PC-3 (cell line): ENCODE measurements at regions not wholly inside any gene's neighbourhood (a gene's known extent, or its start where the extent isn't known, plus 50 kb on each side); places are given as distances from the start of the nearest gene placed in this dataset.

Source experiments
- ATAC-seq: fragments of 200-7000 bp; cut with Tn5 transposase; 2 replicates; pipeline ENCODE4 v1.9.1; 2020; ENCODE audit warnings: mild to moderate bottlenecking, moderate library complexity
- BruUV-seq: library from RNA; stranded (reverse); fragments of 400-500 nt; replicated peaks from 2 replicates; lab custom pipeline; 2021; lab: Mats Ljungman, UMichigan
- CTCF ChIA-PET: fragments of 300-600 bp; sonication (Branson Sonifier 250); formaldehyde crosslinking; loops from one replicate; lab custom pipeline; 2022; ENCODE audit warnings: antibody characterized with exemption; lab: Charles Lee
- POLR2A ChIA-PET: fragments of 300-600 bp; sonication (Branson Sonifier 250); formaldehyde crosslinking; loops from one replicate; lab custom pipeline; 2022; ENCODE audit warnings: antibody characterized with exemption; ENCODE audit not compliant: unreplicated experiment; lab: Charles Lee
- DNase-seq: peaks from one replicate; pipeline ENCODE4 v3.0.0-alpha.2; 2015
- H2AFZ ChIP-seq: fragments of 300-600 bp; sonication (generic); 2 replicates; pipeline ENCODE4 v1.6.0; 2016; ENCODE audit warnings: antibody characterized with exemption, low read length
- H3F3A ChIP-seq: fragments of 300-600 bp; sonication (generic); one replicate; pipeline ENCODE4 v1.6.0; 2017; ENCODE audit warnings: antibody characterized with exemption, low read length, control low read depth, mild to moderate bottlenecking; ENCODE audit not compliant: unreplicated experiment
- H3K27ac ChIP-seq: fragments of 300-600 bp; sonication (generic); 2 replicates; pipeline ENCODE4 v1.5.1; 2016; ENCODE audit warnings: mild to moderate bottlenecking, low read length
- H3K27me3 ChIP-seq: fragments of 300-600 bp; sonication (generic); 2 replicates; pipeline ENCODE4 v1.6.1; 2016; ENCODE audit warnings: low read length, mixed read lengths
- H3K36me3 ChIP-seq: fragments of 300-600 bp; sonication (generic); 2 replicates; pipeline ENCODE4 v1.6.1; 2016; ENCODE audit warnings: low read depth, mixed run types, low read length, mixed read lengths
- H3K4me1 ChIP-seq: fragments of 300-600 bp; sonication (generic); 2 replicates; pipeline ENCODE4 v1.5.1; 2016; ENCODE audit warnings: low read length; ENCODE audit not compliant: insufficient read depth
- H3K4me2 ChIP-seq: fragments of 300-600 bp; sonication (generic); 2 replicates; pipeline ENCODE4 v1.6.0; 2016; ENCODE audit warnings: low read length
- H3K4me3 ChIP-seq: fragments of 300-600 bp; sonication (generic); 2 replicates; pipeline ENCODE4 v1.5.1; 2016; ENCODE audit warnings: mild to moderate bottlenecking, low read length, mixed read lengths
- H3K79me2 ChIP-seq: fragments of 300-600 bp; sonication (generic); 2 replicates; pipeline ENCODE4 v1.6.1; 2017; ENCODE audit warnings: low read length, mixed read lengths
- H3K9ac ChIP-seq: fragments of 300-600 bp; sonication (generic); 2 replicates; pipeline ENCODE4 v1.6.0; 2016; ENCODE audit warnings: mild to moderate bottlenecking, low read length
- H3K9me2 ChIP-seq: fragments of 300-600 bp; sonication (generic); replicated peaks from 2 replicates; pipeline ENCODE4 v1.6.1; 2016; ENCODE audit warnings: mixed run types, low read length, mixed read lengths
- H3K9me3 ChIP-seq: fragments of 300-600 bp; sonication (generic); 2 replicates; pipeline ENCODE4 v1.6.1; 2016; ENCODE audit warnings: low read length, mixed read lengths
- H4K20me1 ChIP-seq: fragments of 300-600 bp; sonication (generic); 2 replicates; pipeline ENCODE4 v1.6.1; 2016; ENCODE audit warnings: low read length, mixed read lengths
- CTCF ChIP-seq: fragments of 300-600 bp; sonication (generic); conservative IDR thresholded peaks from 2 replicates; pipeline ENCODE4 v1.5.1; 2017; ENCODE audit warnings: antibody characterized with exemption, low read depth, mild to moderate bottlenecking, low read length
- EZH2 ChIP-seq: fragments of 300-600 bp; sonication (generic); IDR thresholded peaks from one replicate; pipeline ENCODE4 v1.6.1; 2017; ENCODE audit warnings: antibody characterized with exemption, mild to moderate bottlenecking, low read length; ENCODE audit not compliant: unreplicated experiment
- EZH2phosphoT487 ChIP-seq: fragments of 300-600 bp; sonication (generic); IDR thresholded peaks from 2 replicates; pipeline ENCODE4 v1.6.1; 2018; ENCODE audit warnings: mild to moderate bottlenecking, antibody characterized with exemption, low read length, borderline replicate concordance
- intact Hi-C: fragments of 100-400 bp; cut with micrococcal nuclease; formaldehyde crosslinking; loops from 2 replicates; pipeline ENCODE4 v1.9.0; 2023

- H3K9me3 ChIP-seq: no peaks in the 10 kb centered on the region
- POLR2A ChIA-PET: no interaction called here
- H3K9me2 ChIP-seq: no peaks in the 10 kb centered on the region
- H3K4me1 ChIP-seq: peaks cover 25% of the 10 kb centered on the region
- peak; percentile 34 for DNase-seq
- no peak overlapping the region for H3K4me3 ChIP-seq
- TF ChIP-seq CTCF (no peak), EZH2phosphoT487 (no peak), EZH2 (no peak)
- H2AFZ ChIP-seq: no peak overlapping the region
- H4K20me1 ChIP-seq: no peaks in the 10 kb centered on the region
- CTCF ChIA-PET: interaction anchor here (1.1 kb wide), 1 partner anchor 515 kb away, joined by 3 read pairs; no protein-coding TSS in a partner anchor
- peaks cover 5% of the 10 kb centered on the region for H3F3A ChIP-seq
- H3K4me2 ChIP-seq: no peak overlapping the region
- H3K36me3 ChIP-seq: no peaks in the 10 kb centered on the region
- no peaks in the 10 kb centered on the region for H3K79me2 ChIP-seq
- ATAC-seq: no peak
- intact Hi-C loops: loop anchor here (2.0 kb wide), 1 partner anchor 201 kb away; no protein-coding TSS in a partner anchor
- no peak overlapping the region for H3K9ac ChIP-seq
- H3K27ac ChIP-seq: no peak overlapping the region
- no TSS peak for BruUV-seq
- H3K27me3 ChIP-seq: 0 out of 2 replicates have a peak, but pooled peaks cover 5% of the 10 kb centered on the region
Measured at GRCh38 chr12:105935981-105936380, 202.8 kb downstream of the NUAK1 start.

GRCh38 chr12:105936496-105936895, 202.3 kb downstream of the NUAK1 start:
- no peaks in the 10 kb centered on the region for H3K9me3 ChIP-seq
- POLR2A ChIA-PET: no interaction called here
- intact Hi-C loops: no loop called here
- no peaks in the 10 kb centered on the region for H4K20me1 ChIP-seq
- no peak overlapping the region for H3K4me2 ChIP-seq
- no peaks in the 10 kb centered on the region for H3K9me2 ChIP-seq
- H2AFZ ChIP-seq: no peak overlapping the region
- no peak overlapping the region for H3K9ac ChIP-seq
- H3K79me2 ChIP-seq: no peaks in the 10 kb centered on the region
- peaks cover 5% of the 10 kb centered on the region for H3F3A ChIP-seq
- BruUV-seq: no TSS peak
- no peak overlapping the region for H3K27ac ChIP-seq
- ATAC-seq (no peak), DNase-seq (no peak)
- H3K4me3 ChIP-seq: no peak overlapping the region
- peaks cover 25% of the 10 kb centered on the region for H3K4me1 ChIP-seq
- no peak for TF ChIP-seq EZH2phosphoT487
- no peak for TF ChIP-seq EZH2
- no peak for TF ChIP-seq CTCF
- CTCF ChIA-PET: interaction anchor here (1.1 kb wide), 1 partner anchor 515 kb away, joined by 3 read pairs; no protein-coding TSS in a partner anchor
- H3K27me3 ChIP-seq: 0 out of 2 replicates have a peak, but pooled peaks cover 8% of the 10 kb centered on the region
- H3K36me3 ChIP-seq: no peaks in the 10 kb centered on the region

GRCh38 chr12:105937009-105937408, 201.7 kb downstream of the NUAK1 start:
- Histone ChIP-seq H3K9me3 (no peaks in the 10 kb centered on the region), H3K79me2 (no peaks in the 10 kb centered on the region), H3K36me3 (no peaks in the 10 kb centered on the region), H4K20me1 (no peaks in the 10 kb centered on the region), H3K4me2 (no peak overlapping the region), H3K9me2 (no peaks in the 10 kb centered on the region), H3K4me1 (peaks cover 25% of the 10 kb centered on the region), H2AFZ (no peak overlapping the region), H3K9ac (no peak overlapping the region), H3K4me3 (no peak overlapping the region), H3F3A (peaks cover 5% of the 10 kb centered on the region), H3K27ac (no peak overlapping the region), H3K27me3 (0 out of 2 replicates have a peak, but pooled peaks cover 8% of the 10 kb centered on the region)
- BruUV-seq: no TSS peak
- TF ChIP-seq EZH2phosphoT487: no peak
- no peak for TF ChIP-seq CTCF
- no peak for TF ChIP-seq EZH2
- ATAC-seq (no peak), DNase-seq (no peak)
- ChIA-PET POLR2A (no interaction called here), CTCF (interaction anchor here (1.1 kb wide), 1 partner anchor 516 kb away, joined by 3 read pairs; no protein-coding TSS in a partner anchor)
- intact Hi-C loops: no loop called here
